GM12864 (cell line): ENCODE measurements at regions not wholly inside any gene's neighbourhood (a gene's known extent, or its start where the extent isn't known, plus 50 kb on each side); places are given as distances from the start of the nearest gene placed in this dataset.

ENCODE experiments used
- DNase-seq: peaks from one replicate; pipeline ENCODE4 v3.0.0-alpha.2; 2011; ENCODE audit warnings: low read depth
- H3K4me3 ChIP-seq: 2 replicates; pipeline ENCODE4 v1.5.1; 2011; ENCODE audit warnings: mild to moderate bottlenecking, low read depth, low read length, control low read depth
- TF ChIP-seq, protein P1 (sequence below): IDR thresholded peaks from 2 replicates; pipeline ENCODE4 v1.5.1; 2011; ENCODE audit warnings: low read depth, mild to moderate bottlenecking, moderate library complexity, low read length, control low read depth, inconsistent platforms; ENCODE audit errors: missing control alignments

DNA sequence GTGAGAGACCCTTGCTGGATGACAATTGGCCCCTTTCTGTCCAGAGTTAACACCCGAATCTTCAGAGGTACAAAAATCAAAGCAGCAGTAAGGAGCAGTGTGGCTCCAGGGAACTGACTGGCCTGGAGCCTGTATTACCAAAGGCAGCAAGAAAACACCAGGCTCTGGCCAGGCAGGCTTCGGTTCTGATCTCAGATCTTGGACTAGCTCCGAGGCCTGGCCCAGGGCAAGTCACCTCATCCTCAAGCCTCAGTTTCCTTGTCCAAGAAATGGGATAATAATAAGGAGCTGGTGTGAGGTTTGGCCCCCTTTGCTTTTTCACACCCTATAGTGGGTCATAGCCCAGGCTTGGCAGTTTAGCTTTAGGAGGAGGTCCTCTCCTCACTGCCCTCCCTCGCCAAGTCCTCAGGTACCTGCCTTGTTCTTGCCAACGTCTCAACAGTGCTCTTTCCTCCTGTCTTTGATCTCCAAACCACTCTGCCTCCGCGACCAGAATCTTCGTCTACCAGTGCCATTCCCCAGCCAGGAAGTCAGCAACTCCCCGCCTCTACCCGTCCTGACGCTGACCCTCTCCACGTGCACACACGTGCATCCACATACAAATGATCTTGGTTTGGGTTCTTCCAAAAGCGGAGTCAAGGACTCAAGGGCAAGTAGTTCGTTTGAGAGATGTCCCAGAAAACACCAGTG is 82.6 kb upstream of the TLE3 start:
- H3K4me3 ChIP-seq: no peak overlapping the region
- TF ChIP-seq, protein P1, sequence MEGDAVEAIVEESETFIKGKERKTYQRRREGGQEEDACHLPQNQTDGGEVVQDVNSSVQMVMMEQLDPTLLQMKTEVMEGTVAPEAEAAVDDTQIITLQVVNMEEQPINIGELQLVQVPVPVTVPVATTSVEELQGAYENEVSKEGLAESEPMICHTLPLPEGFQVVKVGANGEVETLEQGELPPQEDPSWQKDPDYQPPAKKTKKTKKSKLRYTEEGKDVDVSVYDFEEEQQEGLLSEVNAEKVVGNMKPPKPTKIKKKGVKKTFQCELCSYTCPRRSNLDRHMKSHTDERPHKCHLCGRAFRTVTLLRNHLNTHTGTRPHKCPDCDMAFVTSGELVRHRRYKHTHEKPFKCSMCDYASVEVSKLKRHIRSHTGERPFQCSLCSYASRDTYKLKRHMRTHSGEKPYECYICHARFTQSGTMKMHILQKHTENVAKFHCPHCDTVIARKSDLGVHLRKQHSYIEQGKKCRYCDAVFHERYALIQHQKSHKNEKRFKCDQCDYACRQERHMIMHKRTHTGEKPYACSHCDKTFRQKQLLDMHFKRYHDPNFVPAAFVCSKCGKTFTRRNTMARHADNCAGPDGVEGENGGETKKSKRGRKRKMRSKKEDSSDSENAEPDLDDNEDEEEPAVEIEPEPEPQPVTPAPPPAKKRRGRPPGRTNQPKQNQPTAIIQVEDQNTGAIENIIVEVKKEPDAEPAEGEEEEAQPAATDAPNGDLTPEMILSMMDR: no peak
- DNase-seq: no peak

DNA sequence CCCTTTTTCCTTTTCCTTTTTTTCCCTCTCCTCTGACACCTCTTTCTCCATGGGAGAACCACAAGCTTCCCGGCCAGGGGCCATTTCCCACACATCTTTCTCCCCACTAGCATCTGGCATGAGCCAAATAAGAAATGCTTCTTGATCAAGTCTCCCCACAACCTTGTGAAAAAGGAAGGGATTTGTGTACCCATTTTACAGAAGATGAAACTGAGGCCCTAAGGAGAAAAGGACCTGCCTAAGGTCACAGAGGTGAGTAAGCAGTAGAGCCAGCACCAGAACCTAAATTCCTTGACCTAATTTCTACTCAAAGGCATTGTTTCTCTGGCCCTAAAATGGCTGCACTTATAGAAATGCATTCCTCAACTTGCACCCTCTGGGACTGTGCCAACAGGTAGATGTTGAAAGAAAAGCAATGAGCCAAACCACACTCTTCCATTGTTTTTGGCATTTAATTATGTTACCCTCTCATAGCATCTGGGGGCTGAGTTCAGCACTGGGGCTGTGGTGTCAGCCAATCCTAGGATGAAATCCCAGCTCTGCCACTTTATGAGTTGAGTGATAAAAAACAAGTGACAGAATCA is 81.7 kb upstream of the TLE3 start:
- no peak for DNase-seq
- H3K4me3 ChIP-seq: no peak overlapping the region
- TF ChIP-seq, protein P1: no peak

DNA sequence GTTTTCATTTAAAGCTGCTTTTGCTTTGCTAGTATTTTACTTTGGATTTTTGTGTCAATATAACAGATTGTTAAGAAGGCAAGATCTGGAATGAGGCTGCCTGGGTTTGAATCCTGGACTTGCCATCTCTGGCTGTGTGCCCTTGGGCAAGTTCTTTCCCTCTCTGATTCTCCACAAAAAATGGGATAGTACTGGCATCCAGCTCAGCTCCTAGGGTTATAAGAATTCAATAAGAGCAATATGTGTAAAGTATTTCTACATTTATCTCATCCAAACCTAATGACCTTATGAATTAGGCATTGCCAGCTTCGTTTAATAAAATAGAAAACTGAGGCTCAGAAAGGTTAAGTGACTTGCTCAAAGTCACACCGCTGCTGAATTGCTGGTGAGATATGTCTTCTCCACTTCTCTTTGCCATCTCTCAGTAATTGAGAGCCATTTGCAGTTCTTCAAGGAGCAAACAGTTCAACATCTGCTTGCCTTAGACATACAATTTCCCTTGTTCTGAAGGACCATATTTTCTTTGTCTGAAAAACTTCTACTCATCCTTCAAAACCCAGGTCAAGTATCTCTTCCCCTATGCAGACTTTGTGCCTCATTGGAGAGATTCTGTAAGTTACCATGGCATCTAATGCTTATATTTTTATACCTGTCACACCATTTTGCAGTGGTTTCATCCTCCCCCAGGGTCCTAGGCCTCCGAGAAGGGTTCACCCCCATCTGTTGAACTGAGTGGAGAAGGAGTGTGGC is 80.8 kb upstream of the TLE3 start:
- TF ChIP-seq, protein P1: no peak
- no peak for DNase-seq
- H3K4me3 ChIP-seq: no peak overlapping the region

DNA sequence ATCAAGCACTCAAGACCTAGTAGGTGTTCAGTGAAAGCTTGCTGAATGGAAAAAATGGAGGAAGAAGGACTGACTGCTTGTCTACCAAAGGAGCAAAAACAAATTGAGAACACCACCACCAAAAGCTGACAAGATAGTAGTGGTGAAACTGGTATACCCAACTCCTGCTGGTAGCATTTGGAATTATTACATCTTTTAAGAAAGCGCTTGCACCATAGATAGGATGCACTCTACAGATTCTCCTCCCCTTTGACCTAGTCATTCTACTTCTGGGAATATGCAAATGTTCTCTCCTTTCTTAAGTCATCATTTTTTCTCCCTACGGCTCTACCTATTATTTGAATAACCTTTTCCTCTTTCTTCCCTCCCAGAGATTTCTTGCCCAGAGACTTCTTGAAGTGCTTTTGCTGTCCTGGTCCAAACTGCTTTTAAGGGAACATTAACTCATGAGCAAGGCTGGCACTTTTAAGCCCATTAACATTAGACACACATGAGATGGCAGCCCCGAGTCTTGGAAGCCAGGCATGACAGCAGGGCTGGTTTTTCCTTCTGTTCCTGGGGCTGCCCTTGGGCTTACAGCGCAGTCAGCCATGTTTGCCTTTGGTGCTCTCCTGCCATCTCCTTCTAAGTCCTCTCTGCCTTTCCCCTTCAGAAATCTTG is 75.0 kb upstream of the TLE3 start:
- no peak overlapping the region for H3K4me3 ChIP-seq
- no peak for DNase-seq
- TF ChIP-seq, protein P1: no peak

DNA sequence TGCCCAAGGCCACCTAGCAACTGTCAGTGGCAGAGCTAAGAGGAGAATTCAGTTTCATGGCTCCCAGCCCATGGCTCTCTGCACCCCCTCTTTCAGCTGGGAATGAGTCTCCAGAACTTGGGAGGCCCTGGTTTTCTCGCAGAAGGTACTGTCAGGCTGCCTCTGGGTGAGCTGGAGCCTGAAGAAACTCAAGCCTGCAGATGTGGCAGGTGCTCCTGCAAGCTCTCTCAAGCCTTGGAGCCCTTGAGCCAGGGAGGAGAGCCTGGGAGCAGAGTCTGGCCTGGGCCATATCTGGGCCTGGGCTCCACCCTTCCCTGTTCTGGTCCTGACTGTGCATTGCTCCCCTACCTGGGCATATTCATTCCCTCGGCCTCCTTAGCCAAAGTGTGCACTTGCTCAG is 74.4 kb upstream of the TLE3 start:
- no peak overlapping the region for H3K4me3 ChIP-seq
- no peak for DNase-seq
- TF ChIP-seq, protein P1: no peak

DNA sequence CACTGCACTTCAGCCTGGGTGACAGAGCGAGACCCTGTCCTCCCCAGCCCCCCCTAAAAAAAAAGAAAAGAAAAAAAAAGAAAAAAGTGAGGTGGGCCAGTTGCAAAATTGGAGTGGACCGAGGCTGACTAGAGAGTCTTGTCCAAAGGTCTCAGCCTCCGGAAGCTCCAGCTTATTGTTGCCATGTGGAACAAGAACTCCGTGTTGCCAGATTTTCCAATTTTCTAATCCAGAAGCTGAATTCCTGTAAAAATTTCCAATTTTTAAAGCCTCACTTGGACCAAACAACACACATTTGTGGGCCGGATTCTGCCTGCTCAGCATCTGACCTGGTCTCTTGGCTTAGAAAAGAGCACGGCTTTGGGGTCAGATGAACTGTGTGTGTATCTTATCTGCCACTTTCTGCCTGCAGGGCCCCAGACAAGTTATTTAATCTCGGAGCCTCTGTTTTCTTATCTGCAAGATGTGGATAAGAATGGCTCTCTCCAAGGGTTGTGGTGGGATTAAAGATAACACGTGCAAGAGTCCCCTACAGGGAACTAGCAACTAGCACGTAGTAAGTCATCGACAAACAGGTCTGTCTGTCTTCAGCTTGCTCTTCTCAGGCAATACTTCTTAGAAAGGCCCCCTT is 73.7 kb upstream of the TLE3 start:
- TF ChIP-seq, protein P1: no peak

More for the DNA sequence above, 73.7 kb upstream of the TLE3 start:
- DNase-seq: no peak
- no peak overlapping the region for H3K4me3 ChIP-seq
